ENCODE measurements at regions not wholly inside any gene's neighbourhood (a gene's known extent, or its start where the extent isn't known, plus 50 kb on each side); places are given as distances from the start of the nearest gene placed in this dataset.

DNA sequence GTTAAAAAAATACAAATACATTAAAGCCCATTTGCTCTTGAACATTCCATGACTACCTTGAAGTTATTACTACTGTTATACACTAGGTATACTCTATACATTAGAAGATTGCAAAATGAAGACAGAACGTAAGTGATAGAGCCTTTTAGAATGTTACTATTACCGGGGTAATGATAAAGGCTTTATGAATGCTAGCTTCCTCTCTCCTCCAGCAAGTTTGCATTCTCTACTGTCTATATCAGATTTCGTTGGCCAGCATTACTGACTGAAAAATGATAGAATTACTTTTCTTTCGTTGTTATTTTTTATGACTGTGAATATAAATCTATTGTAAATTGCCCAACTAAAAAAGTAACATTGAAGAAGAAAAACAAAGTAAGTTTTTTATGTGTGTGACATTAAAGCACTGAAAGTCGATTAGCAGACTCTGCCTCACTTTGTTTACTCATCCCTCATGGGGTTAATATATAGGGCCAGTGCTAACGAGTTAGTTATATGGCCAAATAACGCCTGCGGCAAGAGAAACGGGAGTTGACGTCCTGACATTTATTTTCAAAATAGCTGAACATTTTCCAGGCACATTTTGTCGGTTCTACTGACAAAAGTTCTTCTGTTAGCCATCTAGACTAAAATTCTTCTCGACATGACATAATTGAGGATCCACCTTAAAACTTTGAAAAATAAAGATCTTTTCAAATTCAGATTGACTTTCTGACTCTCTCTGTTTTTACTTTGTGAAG is 163.8 kb upstream of the KITLG start:
- Histone ChIP-seq H3K9me3 (no peaks in the 10 kb centered on the region), H3K9ac (ENCODE audit: low read depth in 2 of 2, low read length in 2 of 2) (no peak overlapping the region), H3K27ac (no peak overlapping the region), H3K27me3 (no peaks in the 10 kb centered on the region), H3K36me3 (no peaks in the 10 kb centered on the region), H3K4me1 (peaks cover 13% of the 10 kb centered on the region), H3K4me3 (no peak overlapping the region)
- TF ChIP-seq, protein P1, sequence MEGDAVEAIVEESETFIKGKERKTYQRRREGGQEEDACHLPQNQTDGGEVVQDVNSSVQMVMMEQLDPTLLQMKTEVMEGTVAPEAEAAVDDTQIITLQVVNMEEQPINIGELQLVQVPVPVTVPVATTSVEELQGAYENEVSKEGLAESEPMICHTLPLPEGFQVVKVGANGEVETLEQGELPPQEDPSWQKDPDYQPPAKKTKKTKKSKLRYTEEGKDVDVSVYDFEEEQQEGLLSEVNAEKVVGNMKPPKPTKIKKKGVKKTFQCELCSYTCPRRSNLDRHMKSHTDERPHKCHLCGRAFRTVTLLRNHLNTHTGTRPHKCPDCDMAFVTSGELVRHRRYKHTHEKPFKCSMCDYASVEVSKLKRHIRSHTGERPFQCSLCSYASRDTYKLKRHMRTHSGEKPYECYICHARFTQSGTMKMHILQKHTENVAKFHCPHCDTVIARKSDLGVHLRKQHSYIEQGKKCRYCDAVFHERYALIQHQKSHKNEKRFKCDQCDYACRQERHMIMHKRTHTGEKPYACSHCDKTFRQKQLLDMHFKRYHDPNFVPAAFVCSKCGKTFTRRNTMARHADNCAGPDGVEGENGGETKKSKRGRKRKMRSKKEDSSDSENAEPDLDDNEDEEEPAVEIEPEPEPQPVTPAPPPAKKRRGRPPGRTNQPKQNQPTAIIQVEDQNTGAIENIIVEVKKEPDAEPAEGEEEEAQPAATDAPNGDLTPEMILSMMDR (IDR thresholded peaks at IDR 0.05): no peak
- DNase-seq: no peak
- intact Hi-C loops (cut with DNase I): no loop called here

DNA sequence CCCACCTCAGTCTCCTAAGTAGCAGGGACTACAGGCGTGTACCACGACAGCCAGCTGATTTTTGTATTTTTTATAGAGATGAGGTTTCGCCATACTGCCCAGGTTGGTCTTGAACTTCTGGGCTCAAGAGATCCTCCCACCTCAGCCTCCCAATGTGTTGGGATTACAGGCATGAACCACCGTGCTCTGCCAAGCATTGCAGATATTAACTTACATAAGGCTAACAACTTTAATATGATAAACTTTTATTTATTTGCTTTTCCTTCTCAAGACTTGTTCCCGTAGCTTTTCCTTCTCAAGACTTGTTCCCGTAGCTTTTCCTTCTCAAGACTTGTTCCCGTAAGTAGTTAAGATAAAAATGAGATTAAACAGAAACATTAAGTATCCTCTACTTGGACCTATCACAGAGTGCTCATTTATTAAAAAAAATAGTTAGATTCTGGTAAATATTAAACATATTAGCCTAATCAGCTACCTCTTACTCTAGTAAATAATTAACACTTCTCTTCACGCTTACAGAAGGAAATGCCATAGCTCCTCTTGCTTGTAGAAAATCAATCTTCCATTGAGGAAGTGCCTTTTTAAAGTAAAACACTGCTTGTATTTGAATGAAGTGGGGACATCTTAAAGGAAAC is 157.7 kb upstream of the KITLG start:
- TF ChIP-seq, protein P1 (IDR thresholded peaks at IDR 0.05): no peak
- no peak overlapping the region for H3K9ac ChIP-seq (ENCODE audit: low read depth in 2 of 2, low read length in 2 of 2)
- intact Hi-C loops (cut with DNase I): no loop called here
- no peaks in the 10 kb centered on the region for H3K27me3 ChIP-seq
- H3K36me3 ChIP-seq: no peaks in the 10 kb centered on the region
- H3K27ac ChIP-seq: no peak overlapping the region
- no peak overlapping the region for H3K4me3 ChIP-seq
- DNase-seq: no peak
- no peaks in the 10 kb centered on the region for H3K9me3 ChIP-seq
- no peaks in the 10 kb centered on the region for H3K4me1 ChIP-seq

DNA sequence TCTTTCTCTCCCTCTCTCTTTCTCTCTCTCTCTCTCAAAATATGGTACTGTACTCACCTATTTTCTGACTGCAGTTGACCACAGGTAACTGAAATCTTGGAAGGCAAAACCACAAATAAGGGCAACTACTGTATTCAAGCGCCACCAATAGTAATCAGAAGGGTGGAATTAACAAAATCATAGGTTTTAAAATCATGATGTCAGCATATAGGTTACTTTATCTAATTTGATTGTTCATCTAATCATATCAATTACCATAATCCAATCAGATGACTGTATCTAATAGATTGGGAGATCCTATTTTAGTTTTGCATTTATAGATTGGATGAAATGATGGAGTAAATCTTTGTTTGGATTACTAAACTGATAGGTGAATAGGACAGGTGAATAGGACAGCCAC is 155.8 kb upstream of the KITLG start:
- H3K4me1 ChIP-seq: no peaks in the 10 kb centered on the region
- intact Hi-C loops (cut with DNase I): no loop called here
- H3K9ac ChIP-seq (ENCODE audit: low read depth in 2 of 2, low read length in 2 of 2): no peak overlapping the region
- TF ChIP-seq, protein P1 (IDR thresholded peaks at IDR 0.05): no peak
- no peak for DNase-seq
- H3K36me3 ChIP-seq: no peaks in the 10 kb centered on the region
- H3K27ac ChIP-seq: no peak overlapping the region
- H3K4me3 ChIP-seq: no peak overlapping the region
- H3K27me3 ChIP-seq: no peaks in the 10 kb centered on the region
- H3K9me3 ChIP-seq: no peaks in the 10 kb centered on the region

DNA sequence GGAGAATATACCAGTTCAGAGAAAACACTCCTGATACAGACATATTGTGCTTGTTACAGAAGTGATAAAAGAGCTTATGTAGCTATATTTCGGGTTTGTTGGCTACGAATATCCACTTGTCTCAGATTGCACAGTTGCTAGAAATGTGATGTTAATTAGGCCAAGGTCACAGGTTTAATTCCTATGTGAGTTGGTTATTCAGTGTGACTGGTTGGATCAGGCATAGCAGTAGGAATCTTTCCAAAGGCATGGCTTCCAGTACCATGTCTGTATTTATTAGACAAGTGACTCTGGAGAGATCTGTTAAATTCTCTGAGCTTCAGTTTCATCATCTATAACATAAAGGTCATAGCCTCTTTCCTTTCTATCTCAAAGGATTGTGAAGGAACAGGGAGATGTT is 152.7 kb upstream of the KITLG start:
- H3K27me3 ChIP-seq: no peaks in the 10 kb centered on the region
- no peak for DNase-seq
- H3K27ac ChIP-seq: no peak overlapping the region
- H3K9me3 ChIP-seq: no peaks in the 10 kb centered on the region
- TF ChIP-seq, protein P1 (IDR thresholded peaks at IDR 0.05): no peak
- no peaks in the 10 kb centered on the region for H3K36me3 ChIP-seq
- no peaks in the 10 kb centered on the region for H3K4me1 ChIP-seq
- no peak overlapping the region for H3K4me3 ChIP-seq
- H3K9ac ChIP-seq (ENCODE audit: low read depth in 2 of 2, low read length in 2 of 2): no peak overlapping the region
- intact Hi-C loops (cut with DNase I): no loop called here

DNA sequence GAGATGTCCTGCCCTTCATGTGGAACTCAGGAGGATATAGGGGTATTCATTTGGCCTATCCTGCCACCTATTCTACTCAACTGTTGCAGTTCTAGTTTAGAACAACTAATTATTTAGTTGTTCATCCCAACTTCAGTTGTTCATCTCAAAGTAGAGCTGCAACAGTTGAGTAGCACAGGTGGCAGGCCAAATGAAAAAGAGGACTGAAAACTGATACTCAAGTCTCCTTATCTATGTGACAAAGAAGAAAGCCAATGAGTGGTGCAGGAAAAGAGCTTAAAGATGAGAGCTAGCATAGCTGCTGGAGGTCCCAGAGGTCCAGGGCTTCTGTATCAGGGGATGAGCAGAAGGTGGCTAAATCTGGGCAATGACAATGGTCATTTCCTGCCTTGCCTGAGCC is 148.9 kb upstream of the KITLG start:
- no peaks in the 10 kb centered on the region for H3K9me3 ChIP-seq
- no peak overlapping the region for H3K4me3 ChIP-seq
- H3K27me3 ChIP-seq: no peaks in the 10 kb centered on the region
- H3K36me3 ChIP-seq: no peaks in the 10 kb centered on the region
- no peak overlapping the region for H3K9ac ChIP-seq (ENCODE audit: low read depth in 2 of 2, low read length in 2 of 2)
- no peaks in the 10 kb centered on the region for H3K4me1 ChIP-seq
- TF ChIP-seq, protein P1 (IDR thresholded peaks at IDR 0.05): no peak
- intact Hi-C loops (cut with DNase I): no loop called here
- DNase-seq: no peak
- H3K27ac ChIP-seq: no peak overlapping the region

Measured in colonic mucosa (tissue), 4 donors.